HepG2 (cell line): ENCODE measurements at regions not wholly inside any gene's neighbourhood (a gene's known extent, or its start where the extent isn't known, plus 50 kb on each side); places are given as distances from the start of the nearest gene placed in this dataset.

ENCODE experiments used
- CENPT ChIP-seq: sonication (generic); formaldehyde crosslinking; IDR thresholded peaks from 2 replicates; pipeline ENCODE4 v1.8.0; 2022; ENCODE audit warnings: low read depth, mild to moderate bottlenecking, moderate library complexity, missing genetic modification reagents
- DNMT3B ChIP-seq: conservative IDR thresholded peaks from 2 replicates; pipeline ENCODE4 v1.6.1; 2016; ENCODE audit warnings: missing biosample characterization, control low read depth
- EHMT2 ChIP-seq: fragments of 200-600 bp; sonication (generic); IDR thresholded peaks from 2 replicates; pipeline ENCODE4 v1.7.0; 2017; ENCODE audit warnings: antibody characterized with exemption, low read depth, low read length, borderline replicate concordance
- HIVEP1 ChIP-seq: sonication (generic); formaldehyde crosslinking; IDR thresholded peaks from 2 replicates; pipeline ENCODE4 v1.4.0; 2020; ENCODE audit warnings: mild to moderate bottlenecking, missing genetic modification reagents
- MTF2 ChIP-seq: sonication (generic); formaldehyde crosslinking; IDR thresholded peaks from 2 replicates; pipeline ENCODE4 v1.5.0; 2020; ENCODE audit warnings: missing genetic modification reagents, borderline replicate concordance
- NR2C2 ChIP-seq: sonication (generic); formaldehyde crosslinking; IDR thresholded peaks from 2 replicates; pipeline ENCODE4 v1.4.0; 2020; ENCODE audit warnings: missing genetic modification reagents, mild to moderate bottlenecking, moderate library complexity, borderline replicate concordance
- PTBP1 ChIP-seq: fragments of 200-400 bp; formaldehyde crosslinking; IDR thresholded peaks from 2 replicates; pipeline ENCODE4 v1.6.1; 2018; ENCODE audit warnings: low read length, low read depth; ENCODE audit not compliant: poor library complexity, severe bottlenecking
- RCOR2 ChIP-seq: IDR thresholded peaks from 2 replicates; pipeline ENCODE4 v1.6.1; 2016; ENCODE audit warnings: missing biosample characterization, missing genetic modification reagents
- TBL1XR1 ChIP-seq: fragments of 150-350 bp; IDR thresholded peaks from 2 replicates; pipeline ENCODE4 v1.6.1; 2014; ENCODE audit warnings: borderline replicate concordance, low read length; ENCODE audit not compliant: partially characterized antibody
- U2AF1 ChIP-seq: fragments of 200-400 bp; formaldehyde crosslinking; optimal IDR thresholded peaks from 2 replicates; pipeline ENCODE3; 2017; ENCODE audit warnings: mild to moderate bottlenecking, low read depth, low read length
- ZMYM3 ChIP-seq: sonication (generic); formaldehyde crosslinking; IDR thresholded peaks from 2 replicates; pipeline ENCODE4 v1.5.1; 2020; ENCODE audit warnings: mild to moderate bottlenecking, missing genetic modification reagents
- TF ChIP-seq, protein P1 (sequence below): sonication (generic); formaldehyde crosslinking; conservative IDR thresholded peaks from 2 replicates; pipeline ENCODE4 v1.4.0; 2020; ENCODE audit warnings: missing genetic modification reagents
- TF ChIP-seq, protein P2 (sequence below): sonication (generic); formaldehyde crosslinking; IDR thresholded peaks from 2 replicates; pipeline ENCODE4 v1.5.0; 2020; ENCODE audit warnings: mild to moderate bottlenecking, missing genetic modification reagents
- TF ChIP-seq, protein P3 (sequence below): sonication (generic); formaldehyde crosslinking; IDR thresholded peaks from 2 replicates; pipeline ENCODE4 v1.4.0; 2020; ENCODE audit warnings: mild to moderate bottlenecking, low read depth, missing genetic modification reagents
- TF ChIP-seq, protein P4 (sequence below): sonication (generic); formaldehyde crosslinking; IDR thresholded peaks from 2 replicates; pipeline ENCODE4 v1.4.0; 2020; ENCODE audit warnings: low read depth, mild to moderate bottlenecking, missing genetic modification reagents
- TF ChIP-seq, protein P5 (sequence below): sonication (generic); formaldehyde crosslinking; IDR thresholded peaks from 2 replicates; pipeline ENCODE4 v1.5.0; 2020; ENCODE audit warnings: missing genetic modification reagents
- TF ChIP-seq, protein P6 (sequence below): sonication (generic); formaldehyde crosslinking; IDR thresholded peaks from 2 replicates; pipeline ENCODE4 v1.5.1; 2020; ENCODE audit warnings: missing genetic modification reagents, mild to moderate bottlenecking, borderline replicate concordance

DNA sequence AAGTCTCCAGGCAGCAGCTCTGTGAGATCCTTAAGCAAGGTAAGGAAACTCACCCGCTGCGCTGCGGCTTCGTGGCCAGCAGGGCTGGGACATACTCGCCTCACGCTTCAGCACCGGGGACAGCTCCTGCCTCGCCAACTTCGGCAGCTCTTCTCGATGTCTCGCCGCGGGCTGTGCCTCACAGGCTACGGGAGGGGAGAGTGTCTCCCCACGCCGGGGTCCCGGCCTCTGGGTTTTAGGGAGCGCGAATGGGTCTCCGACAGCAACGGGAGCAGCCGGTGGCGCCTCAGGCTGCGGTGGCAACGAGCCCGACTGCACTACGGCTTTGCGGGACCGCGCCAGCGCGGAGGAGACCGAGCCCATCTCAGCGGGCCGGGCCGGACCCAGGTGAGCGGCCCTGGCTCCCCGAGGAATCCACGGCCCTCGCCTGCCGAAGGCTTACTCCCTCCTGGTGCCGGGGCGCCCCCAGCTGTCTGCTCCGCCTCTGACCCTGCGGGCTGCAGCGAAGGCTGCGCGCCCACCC lies 62.4 kb downstream of the LSM5 start (continued):
- TF ChIP-seq, protein P1, sequence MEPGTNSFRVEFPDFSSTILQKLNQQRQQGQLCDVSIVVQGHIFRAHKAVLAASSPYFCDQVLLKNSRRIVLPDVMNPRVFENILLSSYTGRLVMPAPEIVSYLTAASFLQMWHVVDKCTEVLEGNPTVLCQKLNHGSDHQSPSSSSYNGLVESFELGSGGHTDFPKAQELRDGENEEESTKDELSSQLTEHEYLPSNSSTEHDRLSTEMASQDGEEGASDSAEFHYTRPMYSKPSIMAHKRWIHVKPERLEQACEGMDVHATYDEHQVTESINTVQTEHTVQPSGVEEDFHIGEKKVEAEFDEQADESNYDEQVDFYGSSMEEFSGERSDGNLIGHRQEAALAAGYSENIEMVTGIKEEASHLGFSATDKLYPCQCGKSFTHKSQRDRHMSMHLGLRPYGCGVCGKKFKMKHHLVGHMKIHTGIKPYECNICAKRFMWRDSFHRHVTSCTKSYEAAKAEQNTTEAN (CRISPR knock-in tag) = peak; percentile 89
- 0 out of 2 replicates have a peak, but pooled peaks have one; percentile 20 for TF ChIP-seq NR2C2 (CRISPR knock-in tag)
- TF ChIP-seq TBL1XR1 = no peak
- TF ChIP-seq U2AF1 = no peak
- TF ChIP-seq, protein P2, sequence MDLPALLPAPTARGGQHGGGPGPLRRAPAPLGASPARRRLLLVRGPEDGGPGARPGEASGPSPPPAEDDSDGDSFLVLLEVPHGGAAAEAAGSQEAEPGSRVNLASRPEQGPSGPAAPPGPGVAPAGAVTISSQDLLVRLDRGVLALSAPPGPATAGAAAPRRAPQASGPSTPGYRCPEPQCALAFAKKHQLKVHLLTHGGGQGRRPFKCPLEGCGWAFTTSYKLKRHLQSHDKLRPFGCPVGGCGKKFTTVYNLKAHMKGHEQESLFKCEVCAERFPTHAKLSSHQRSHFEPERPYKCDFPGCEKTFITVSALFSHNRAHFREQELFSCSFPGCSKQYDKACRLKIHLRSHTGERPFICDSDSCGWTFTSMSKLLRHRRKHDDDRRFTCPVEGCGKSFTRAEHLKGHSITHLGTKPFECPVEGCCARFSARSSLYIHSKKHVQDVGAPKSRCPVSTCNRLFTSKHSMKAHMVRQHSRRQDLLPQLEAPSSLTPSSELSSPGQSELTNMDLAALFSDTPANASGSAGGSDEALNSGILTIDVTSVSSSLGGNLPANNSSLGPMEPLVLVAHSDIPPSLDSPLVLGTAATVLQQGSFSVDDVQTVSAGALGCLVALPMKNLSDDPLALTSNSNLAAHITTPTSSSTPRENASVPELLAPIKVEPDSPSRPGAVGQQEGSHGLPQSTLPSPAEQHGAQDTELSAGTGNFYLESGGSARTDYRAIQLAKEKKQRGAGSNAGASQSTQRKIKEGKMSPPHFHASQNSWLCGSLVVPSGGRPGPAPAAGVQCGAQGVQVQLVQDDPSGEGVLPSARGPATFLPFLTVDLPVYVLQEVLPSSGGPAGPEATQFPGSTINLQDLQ = no peak; the same call in 1 of the 2 replicates
- no peak for TF ChIP-seq HIVEP1
- TF ChIP-seq, protein P3, sequence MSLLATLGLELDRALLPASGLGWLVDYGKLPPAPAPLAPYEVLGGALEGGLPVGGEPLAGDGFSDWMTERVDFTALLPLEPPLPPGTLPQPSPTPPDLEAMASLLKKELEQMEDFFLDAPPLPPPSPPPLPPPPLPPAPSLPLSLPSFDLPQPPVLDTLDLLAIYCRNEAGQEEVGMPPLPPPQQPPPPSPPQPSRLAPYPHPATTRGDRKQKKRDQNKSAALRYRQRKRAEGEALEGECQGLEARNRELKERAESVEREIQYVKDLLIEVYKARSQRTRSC (CRISPR knock-in tag) = 0 out of 2 replicates have a peak, but pooled peaks have one; percentile 67
- TF ChIP-seq, protein P4, sequence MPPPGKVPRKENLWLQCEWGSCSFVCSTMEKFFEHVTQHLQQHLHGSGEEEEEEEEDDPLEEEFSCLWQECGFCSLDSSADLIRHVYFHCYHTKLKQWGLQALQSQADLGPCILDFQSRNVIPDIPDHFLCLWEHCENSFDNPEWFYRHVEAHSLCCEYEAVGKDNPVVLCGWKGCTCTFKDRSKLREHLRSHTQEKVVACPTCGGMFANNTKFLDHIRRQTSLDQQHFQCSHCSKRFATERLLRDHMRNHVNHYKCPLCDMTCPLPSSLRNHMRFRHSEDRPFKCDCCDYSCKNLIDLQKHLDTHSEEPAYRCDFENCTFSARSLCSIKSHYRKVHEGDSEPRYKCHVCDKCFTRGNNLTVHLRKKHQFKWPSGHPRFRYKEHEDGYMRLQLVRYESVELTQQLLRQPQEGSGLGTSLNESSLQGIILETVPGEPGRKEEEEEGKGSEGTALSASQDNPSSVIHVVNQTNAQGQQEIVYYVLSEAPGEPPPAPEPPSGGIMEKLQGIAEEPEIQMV (CRISPR knock-in tag) = peak; percentile 80; the same call in 1 of the 2 replicates
- TF ChIP-seq DNMT3B (CRISPR knock-in tag) = peak; percentile 94; the same call in 1 of the 2 replicates
- peak; percentile 97 for TF ChIP-seq EHMT2
- TF ChIP-seq PTBP1 = no peak
- TF ChIP-seq, protein P5, sequence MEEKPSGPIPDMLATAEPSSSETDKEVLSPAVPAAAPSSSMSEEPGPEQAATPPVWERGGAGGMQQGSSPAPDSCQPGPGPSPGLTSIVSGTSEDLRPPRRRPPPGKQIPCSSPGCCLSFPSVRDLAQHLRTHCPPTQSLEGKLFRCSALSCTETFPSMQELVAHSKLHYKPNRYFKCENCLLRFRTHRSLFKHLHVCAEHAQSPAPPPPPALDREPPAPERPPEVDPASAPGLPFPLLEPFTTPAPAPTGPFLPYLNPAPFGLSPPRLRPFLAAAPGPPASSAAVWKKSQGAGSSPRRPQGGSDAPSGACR (CRISPR knock-in tag) = peak; percentile 70; the same call in 1 of the 2 replicates
- TF ChIP-seq CENPT (CRISPR knock-in tag) = 0 out of 2 replicates have a peak, but pooled peaks have one; percentile 19
- TF ChIP-seq RCOR2 (CRISPR knock-in tag) = no peak
- no peak for TF ChIP-seq ZMYM3
- no peak for TF ChIP-seq MTF2
- TF ChIP-seq, protein P6, sequence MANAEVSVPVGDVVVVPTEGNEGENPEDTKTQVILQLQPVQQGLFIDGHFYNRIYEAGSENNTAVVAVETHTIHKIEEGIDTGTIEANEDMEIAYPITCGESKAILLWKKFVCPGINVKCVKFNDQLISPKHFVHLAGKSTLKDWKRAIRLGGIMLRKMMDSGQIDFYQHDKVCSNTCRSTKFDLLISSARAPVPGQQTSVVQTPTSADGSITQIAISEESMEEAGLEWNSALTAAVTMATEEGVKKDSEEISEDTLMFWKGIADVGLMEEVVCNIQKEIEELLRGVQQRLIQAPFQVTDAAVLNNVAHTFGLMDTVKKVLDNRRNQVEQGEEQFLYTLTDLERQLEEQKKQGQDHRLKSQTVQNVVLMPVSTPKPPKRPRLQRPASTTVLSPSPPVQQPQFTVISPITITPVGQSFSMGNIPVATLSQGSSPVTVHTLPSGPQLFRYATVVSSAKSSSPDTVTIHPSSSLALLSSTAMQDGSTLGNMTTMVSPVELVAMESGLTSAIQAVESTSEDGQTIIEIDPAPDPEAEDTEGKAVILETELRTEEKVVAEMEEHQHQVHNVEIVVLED (CRISPR knock-in tag) = no peak
